Keratinocyte (primary cell): ENCODE measurements at regions not wholly inside any gene's neighbourhood (a gene's known extent, or its start where the extent isn't known, plus 50 kb on each side); places are given as distances from the start of the nearest gene placed in this dataset.

Experiments used
- DNase-seq: peaks from one replicate; pipeline ENCODE4 v3.0.0-alpha.2; 2011; ENCODE audit warnings: low read depth, missing footprints, low spot score
- FAIRE-seq: peaks from 2 replicates; lab custom pipeline; 2011; peaks lifted over from hg19 to GRCh38; lab: Jason Lieb, UNC
- H2AFZ ChIP-seq: 2 replicates; pipeline ENCODE4 v1.6.0; 2012; ENCODE audit warnings: low read length, control low read depth, inconsistent platforms; ENCODE audit not compliant: control insufficient read depth
- H3K27ac ChIP-seq: 2 replicates; pipeline ENCODE4 v1.5.1; 2011; ENCODE audit warnings: low read length; ENCODE audit not compliant: control insufficient read depth, insufficient read depth
- H3K27me3 ChIP-seq: 3 replicates; pipeline ENCODE4 v1.6.0; 2011; ENCODE audit warnings: low read length; ENCODE audit not compliant: control insufficient read depth, insufficient read depth; ENCODE audit errors: extremely low read depth
- H3K36me3 ChIP-seq, 2 experiments: 2 replicates in 1 of 2; 3 replicates in 1 of 2; pipeline ENCODE4 v1.5.1; 2011; ENCODE audit warnings: low read length in 2 of 2, mild to moderate bottlenecking in 1 of 2; ENCODE audit not compliant: control insufficient read depth in 2 of 2, insufficient read depth in 2 of 2; ENCODE audit errors: extremely low read depth in 1 of 2
- H3K4me1 ChIP-seq: 3 replicates; pipeline ENCODE4 v1.5.1; 2011; ENCODE audit warnings: low read length; ENCODE audit not compliant: control insufficient read depth, insufficient read depth; ENCODE audit errors: extremely low read depth
- H3K4me2 ChIP-seq: 3 replicates; pipeline ENCODE4 v1.6.0; 2011; ENCODE audit warnings: low read depth, low read length; ENCODE audit not compliant: control insufficient read depth, insufficient read depth; ENCODE audit errors: extremely low read depth
- H3K4me3 ChIP-seq, 3 experiments: fragments of 200-600 bp in 1 of 3; sonication (generic) in 1 of 3; 2 replicates in 2 of 3; 3 replicates in 1 of 3; pipeline ENCODE4 v1.5.1; 2011 to 2016; ENCODE audit warnings: low read length in 3 of 3, mild to moderate bottlenecking in 3 of 3, control low read depth in 2 of 3, inconsistent platforms in 1 of 3, low read depth in 1 of 3, mixed read lengths in 1 of 3, mixed run types in 1 of 3, moderate library complexity in 1 of 3; ENCODE audit not compliant: control insufficient read depth in 2 of 3, insufficient read depth in 2 of 3; ENCODE audit errors: extremely low read depth in 1 of 3
- H3K79me2 ChIP-seq: 2 replicates; pipeline ENCODE4 v1.6.0; 2012; ENCODE audit warnings: low read length; ENCODE audit not compliant: control insufficient read depth, insufficient read depth
- H3K9ac ChIP-seq: 3 replicates; pipeline ENCODE4 v1.6.0; 2011; ENCODE audit warnings: low read length; ENCODE audit not compliant: control insufficient read depth, insufficient read depth; ENCODE audit errors: extremely low read depth
- H3K9me1 ChIP-seq: 3 replicates; pipeline ENCODE4 v1.6.0; 2011; ENCODE audit warnings: low read length; ENCODE audit not compliant: control insufficient read depth, insufficient read depth; ENCODE audit errors: extremely low read depth
- H3K9me3 ChIP-seq: 2 replicates; pipeline ENCODE4 v1.5.1; 2012; ENCODE audit warnings: low read depth, low read length; ENCODE audit not compliant: control insufficient read depth
- H4K20me1 ChIP-seq: 3 replicates; pipeline ENCODE4 v1.6.0; 2011; ENCODE audit warnings: low read length; ENCODE audit not compliant: control insufficient read depth, insufficient read depth; ENCODE audit errors: extremely low read depth
- EZH2 ChIP-seq: IDR thresholded peaks from one replicate; pipeline ENCODE4 v1.6.1; 2012; ENCODE audit warnings: inconsistent platforms, mild to moderate bottlenecking, low read length, moderate library complexity
- dilution Hi-C: fragments of 300-500 bp; cut with MboI; formaldehyde crosslinking; loops from one replicate; pipeline ENCODE4 v1.7.0; 2020; ENCODE audit warnings: low sequenced_read_pairs; ENCODE audit not compliant: extremely low pct_ligation_motif_present
- TF ChIP-seq, protein P1 (sequence below), 3 experiments: IDR thresholded peaks in 1 of 3; conservative IDR thresholded peaks in 1 of 3; optimal IDR thresholded peaks in 1 of 3; 2 replicates in 2 of 3; 3 replicates in 1 of 3; pipeline versions ENCODE3 to v1.5.1; 2011; ENCODE audit warnings: low read length in 3 of 3, mild to moderate bottlenecking in 3 of 3, moderate library complexity in 2 of 3, control low read depth in 1 of 3, inconsistent platforms in 1 of 3; ENCODE audit not compliant: insufficient read depth in 2 of 3; ENCODE audit errors: extremely low read depth in 1 of 3

GRCh38 chr2:40642237-40642636, 190.3 kb upstream of the SLC8A1 start:
- Histone ChIP-seq H3K79me2 (no peaks in the 10 kb centered on the region), H3K4me1 (no peaks in the 10 kb centered on the region), H3K4me2 (no peak overlapping the region), H4K20me1 (no peaks in the 10 kb centered on the region), H3K4me3 (no peak overlapping the region), H3K27me3 (no peaks in the 10 kb centered on the region), H3K9me1 (no peaks in the 10 kb centered on the region), H3K9ac (no peak overlapping the region), H3K9me3 (no peaks in the 10 kb centered on the region), H2AFZ (no peak overlapping the region), H3K36me3 (no peaks in the 10 kb centered on the region), H3K27ac (no peak overlapping the region)
- dilution Hi-C loops, result no loop called here
- no peak for DNase-seq
- TF ChIP-seq, protein P1, sequence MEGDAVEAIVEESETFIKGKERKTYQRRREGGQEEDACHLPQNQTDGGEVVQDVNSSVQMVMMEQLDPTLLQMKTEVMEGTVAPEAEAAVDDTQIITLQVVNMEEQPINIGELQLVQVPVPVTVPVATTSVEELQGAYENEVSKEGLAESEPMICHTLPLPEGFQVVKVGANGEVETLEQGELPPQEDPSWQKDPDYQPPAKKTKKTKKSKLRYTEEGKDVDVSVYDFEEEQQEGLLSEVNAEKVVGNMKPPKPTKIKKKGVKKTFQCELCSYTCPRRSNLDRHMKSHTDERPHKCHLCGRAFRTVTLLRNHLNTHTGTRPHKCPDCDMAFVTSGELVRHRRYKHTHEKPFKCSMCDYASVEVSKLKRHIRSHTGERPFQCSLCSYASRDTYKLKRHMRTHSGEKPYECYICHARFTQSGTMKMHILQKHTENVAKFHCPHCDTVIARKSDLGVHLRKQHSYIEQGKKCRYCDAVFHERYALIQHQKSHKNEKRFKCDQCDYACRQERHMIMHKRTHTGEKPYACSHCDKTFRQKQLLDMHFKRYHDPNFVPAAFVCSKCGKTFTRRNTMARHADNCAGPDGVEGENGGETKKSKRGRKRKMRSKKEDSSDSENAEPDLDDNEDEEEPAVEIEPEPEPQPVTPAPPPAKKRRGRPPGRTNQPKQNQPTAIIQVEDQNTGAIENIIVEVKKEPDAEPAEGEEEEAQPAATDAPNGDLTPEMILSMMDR (optimal IDR thresholded peaks at IDR 0.05 in 1 of 3, IDR thresholded peaks at IDR 0.05 in 1 of 3, conservative IDR thresholded peaks at IDR 0.05 in 1 of 3; ENCODE audit: extremely low read depth in 1 of 3, insufficient read depth in 2 of 3, low read length in 3 of 3), result no peak
- TF ChIP-seq EZH2, result no peak
- no peak for FAIRE-seq

DNA sequence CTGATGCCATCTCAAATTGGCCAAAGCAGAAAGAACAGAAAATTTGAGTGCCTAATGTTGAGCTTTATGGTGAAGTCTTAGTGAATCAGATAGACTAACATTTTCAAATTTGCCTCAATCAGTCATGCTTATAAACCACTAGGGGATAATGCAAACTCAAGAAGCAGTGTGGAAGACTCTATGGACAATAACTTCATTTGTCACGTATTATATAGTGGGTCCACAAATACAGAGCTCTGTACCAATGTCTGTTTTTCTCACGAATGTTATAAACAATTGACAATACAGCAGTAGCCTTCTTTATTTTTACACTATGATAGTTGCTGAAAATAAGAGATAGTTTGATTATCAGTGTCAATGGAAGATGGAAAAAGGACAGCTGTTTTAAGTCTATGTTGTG, 190.8 kb upstream of the SLC8A1 start:
- TF ChIP-seq EZH2, result no peak
- TF ChIP-seq, protein P1 (optimal IDR thresholded peaks at IDR 0.05 in 1 of 3, IDR thresholded peaks at IDR 0.05 in 1 of 3, conservative IDR thresholded peaks at IDR 0.05 in 1 of 3; ENCODE audit: extremely low read depth in 1 of 3, insufficient read depth in 2 of 3, low read length in 3 of 3), result no peak
- Histone ChIP-seq H3K9me3 (no peaks in the 10 kb centered on the region), H3K4me2 (no peak overlapping the region), H4K20me1 (no peaks in the 10 kb centered on the region), H2AFZ (no peak overlapping the region), H3K4me3 (no peak overlapping the region), H3K4me1 (no peaks in the 10 kb centered on the region), H3K9me1 (no peaks in the 10 kb centered on the region), H3K9ac (no peak overlapping the region), H3K36me3 (no peaks in the 10 kb centered on the region), H3K27ac (no peak overlapping the region), H3K79me2 (no peaks in the 10 kb centered on the region), H3K27me3 (no peaks in the 10 kb centered on the region)
- no peak for DNase-seq
- no peak for FAIRE-seq
- dilution Hi-C loops, result no loop called here
